ENCODE measurements at regions not wholly inside any gene's neighbourhood (a gene's known extent, or its start where the extent isn't known, plus 50 kb on each side); places are given as distances from the start of the nearest gene placed in this dataset.
"Not testable (repeated sequence)": the region's sequence is repeated elsewhere in the genome, so short reads cannot be mapped to it uniquely, and the experiment has no call there.

GRCh38 chr6:82529960-82530460 is 166.4 kb downstream of the TPBG start:
- H3K27me3 ChIP-seq (ENCODE audit: control insufficient read depth, insufficient read depth, low read length); H3K36me3 ChIP-seq (replicated peaks; ENCODE audit: control insufficient read depth, insufficient read depth, low read length); DNase-seq; H3K4me3 ChIP-seq (ENCODE audit: insufficient read depth, low read depth, low read length): not testable (repeated sequence)

GRCh38 chr6:82534876-82535275 is 171.3 kb downstream of the TPBG start:
- DNase-seq, result no peak
- H3K4me3 ChIP-seq (ENCODE audit: insufficient read depth, low read depth, low read length), result no peak overlapping the region
- no peaks in the 10 kb centered on the region for H3K27me3 ChIP-seq (ENCODE audit: control insufficient read depth, insufficient read depth, low read length)
- H3K36me3 ChIP-seq (replicated peaks; ENCODE audit: control insufficient read depth, insufficient read depth, low read length), result no peaks in the 10 kb centered on the region

GRCh38 chr6:82549480-82549879 is 185.9 kb downstream of the TPBG start:
- H3K36me3 ChIP-seq (replicated peaks; ENCODE audit: control insufficient read depth, insufficient read depth, low read length); H3K4me3 ChIP-seq (ENCODE audit: insufficient read depth, low read depth, low read length); H3K27me3 ChIP-seq (ENCODE audit: control insufficient read depth, insufficient read depth, low read length); DNase-seq: not testable (repeated sequence)

GRCh38 chr6:82551311-82551710 is 187.7 kb downstream of the TPBG start:
- H3K27me3 ChIP-seq (ENCODE audit: control insufficient read depth, insufficient read depth, low read length); H3K36me3 ChIP-seq (replicated peaks; ENCODE audit: control insufficient read depth, insufficient read depth, low read length); H3K4me3 ChIP-seq (ENCODE audit: insufficient read depth, low read depth, low read length); DNase-seq: not testable (repeated sequence)

- H3K36me3 ChIP-seq (replicated peaks; ENCODE audit: control insufficient read depth, insufficient read depth, low read length), result no peaks in the 10 kb centered on the region
- H3K4me3 ChIP-seq (ENCODE audit: insufficient read depth, low read depth, low read length), result no peak overlapping the region
- H3K27me3 ChIP-seq (ENCODE audit: control insufficient read depth, insufficient read depth, low read length), result no peaks in the 10 kb centered on the region
- no peak for DNase-seq
Measured at GRCh38 chr6:82551831-82552230, 188.2 kb downstream of the TPBG start.

- no peaks in the 10 kb centered on the region for H3K36me3 ChIP-seq (replicated peaks; ENCODE audit: control insufficient read depth, insufficient read depth, low read length)
- H3K27me3 ChIP-seq (ENCODE audit: control insufficient read depth, insufficient read depth, low read length), result no peaks in the 10 kb centered on the region
- no peak for DNase-seq
- H3K4me3 ChIP-seq (ENCODE audit: insufficient read depth, low read depth, low read length), result no peak overlapping the region
Measured at GRCh38 chr6:82553863-82554531, 190.4 kb downstream of the TPBG start.

- Histone ChIP-seq H3K27me3 (ENCODE audit: control insufficient read depth, insufficient read depth, low read length) (no peaks in the 10 kb centered on the region), H3K36me3 (replicated peaks; ENCODE audit: control insufficient read depth, insufficient read depth, low read length) (no peaks in the 10 kb centered on the region), H3K4me3 (ENCODE audit: insufficient read depth, low read depth, low read length) (no peak overlapping the region)
- DNase-seq, result no peak
Measured at GRCh38 chr6:82554666-82555065, 191.0 kb downstream of the TPBG start.

GRCh38 chr6:82555801-82556200 is 192.2 kb downstream of the TPBG start:
- H3K4me3 ChIP-seq (ENCODE audit: insufficient read depth, low read depth, low read length), result no peak overlapping the region
- no peak for DNase-seq
- H3K27me3 ChIP-seq (ENCODE audit: control insufficient read depth, insufficient read depth, low read length), result no peaks in the 10 kb centered on the region
- H3K36me3 ChIP-seq (replicated peaks; ENCODE audit: control insufficient read depth, insufficient read depth, low read length), result no peaks in the 10 kb centered on the region

- H3K4me3 ChIP-seq (ENCODE audit: insufficient read depth, low read depth, low read length), result peak overlapping the region; percentile 19
- not testable (repeated sequence) for DNase-seq; H3K36me3 ChIP-seq (replicated peaks; ENCODE audit: control insufficient read depth, insufficient read depth, low read length); H3K27me3 ChIP-seq (ENCODE audit: control insufficient read depth, insufficient read depth, low read length)
Measured at GRCh38 chr6:82558531-82558930, 194.9 kb downstream of the TPBG start.

GRCh38 chr6:82567621-82568020 is 204.0 kb downstream of the TPBG start:
- Histone ChIP-seq H3K4me3 (ENCODE audit: insufficient read depth, low read depth, low read length) (no peak overlapping the region), H3K27me3 (ENCODE audit: control insufficient read depth, insufficient read depth, low read length) (no peaks in the 10 kb centered on the region), H3K36me3 (replicated peaks; ENCODE audit: control insufficient read depth, insufficient read depth, low read length) (no peaks in the 10 kb centered on the region)
- DNase-seq, result no peak

GRCh38 chr6:82568290-82568993 is 204.8 kb downstream of the TPBG start:
- Histone ChIP-seq H3K27me3 (ENCODE audit: control insufficient read depth, insufficient read depth, low read length) (no peaks in the 10 kb centered on the region), H3K4me3 (ENCODE audit: insufficient read depth, low read depth, low read length) (no peak overlapping the region), H3K36me3 (replicated peaks; ENCODE audit: control insufficient read depth, insufficient read depth, low read length) (no peaks in the 10 kb centered on the region)
- no peak for DNase-seq

GRCh38 chr6:82569022-82569421 is 205.4 kb downstream of the TPBG start:
- Histone ChIP-seq H3K27me3 (ENCODE audit: control insufficient read depth, insufficient read depth, low read length) (no peaks in the 10 kb centered on the region), H3K36me3 (replicated peaks; ENCODE audit: control insufficient read depth, insufficient read depth, low read length) (no peaks in the 10 kb centered on the region), H3K4me3 (ENCODE audit: insufficient read depth, low read depth, low read length) (no peak overlapping the region)
- DNase-seq, result no peak

- DNase-seq, result no peak
- Histone ChIP-seq H3K4me3 (ENCODE audit: insufficient read depth, low read depth, low read length) (no peak overlapping the region), H3K36me3 (replicated peaks; ENCODE audit: control insufficient read depth, insufficient read depth, low read length) (no peaks in the 10 kb centered on the region), H3K27me3 (ENCODE audit: control insufficient read depth, insufficient read depth, low read length) (no peaks in the 10 kb centered on the region)
Measured at GRCh38 chr6:82570083-82570482, 206.5 kb downstream of the TPBG start.

- H3K4me3 ChIP-seq (ENCODE audit: insufficient read depth, low read depth, low read length), result no peak overlapping the region
- H3K36me3 ChIP-seq (replicated peaks; ENCODE audit: control insufficient read depth, insufficient read depth, low read length), result no peaks in the 10 kb centered on the region
- no peak for DNase-seq
- H3K27me3 ChIP-seq (ENCODE audit: control insufficient read depth, insufficient read depth, low read length), result no peaks in the 10 kb centered on the region
Measured at GRCh38 chr6:82571455-82571854, 207.8 kb downstream of the TPBG start.

- DNase-seq, result no peak
- no peak overlapping the region for H3K4me3 ChIP-seq (ENCODE audit: insufficient read depth, low read depth, low read length)
- H3K27me3 ChIP-seq (ENCODE audit: control insufficient read depth, insufficient read depth, low read length), result no peaks in the 10 kb centered on the region
- H3K36me3 ChIP-seq (replicated peaks; ENCODE audit: control insufficient read depth, insufficient read depth, low read length), result no peaks in the 10 kb centered on the region
Measured at GRCh38 chr6:82573254-82573972, 209.8 kb downstream of the TPBG start.
